HAP-1 (cell line): ENCODE measurements at regions not wholly inside any gene's neighbourhood (a gene's known extent, or its start where the extent isn't known, plus 50 kb on each side); places are given as distances from the start of the nearest gene placed in this dataset.

ENCODE experiments used
- DNase-seq, 2 experiments: peaks; one replicate each; pipeline ENCODE4 v3.0.0-alpha.2; 2016 to 2020; ENCODE audit warnings: low spot score in 2 of 2
- H3K27me3 ChIP-seq: fragments of 250-450 bp; sonication (Bioruptor Pico); 2 replicates; pipeline ENCODE4 v1.5.1; 2020; ENCODE audit warnings: low read depth, mild to moderate bottlenecking, moderate library complexity
- H3K36me3 ChIP-seq: fragments of 250-450 bp; sonication (Bioruptor Pico); replicated peaks from 2 replicates; pipeline ENCODE4 v1.5.1; 2020; ENCODE audit warnings: mild to moderate bottlenecking
- H3K4me1 ChIP-seq: fragments of 250-450 bp; sonication (Bioruptor Pico); 2 replicates; pipeline ENCODE4 v1.5.1; 2020; ENCODE audit warnings: mild to moderate bottlenecking
- H3K4me3 ChIP-seq: fragments of 250-450 bp; sonication (Bioruptor Pico); 2 replicates; pipeline ENCODE4 v1.5.1; 2020; ENCODE audit warnings: mild to moderate bottlenecking, moderate library complexity
- H3K9me3 ChIP-seq: fragments of 250-450 bp; sonication (Bioruptor Pico); 2 replicates; pipeline ENCODE4 v1.5.1; 2020; ENCODE audit warnings: mild to moderate bottlenecking, moderate library complexity
- in situ Hi-C: fragments of 300-500 bp; cut with MboI; formaldehyde crosslinking; loops from 3 replicates; pipeline ENCODE4 v1.14.3; 2020; ENCODE audit warnings: low sequenced_read_pairs, inconsistent platforms, mixed read lengths

- no peak overlapping the region for H3K4me3 ChIP-seq
- no peaks in the 10 kb centered on the region for H3K4me1 ChIP-seq
- DNase-seq = no peak
- no peaks in the 10 kb centered on the region for H3K9me3 ChIP-seq
- in situ Hi-C loops = no loop called here
- H3K27me3 ChIP-seq = no peaks in the 10 kb centered on the region
- no peaks in the 10 kb centered on the region for H3K36me3 ChIP-seq
Measured at GRCh38 chr3:180161770-180162169, 125.0 kb upstream of the PEX5L start.

GRCh38 chr3:180175572-180175971, 138.8 kb upstream of the PEX5L start:
- Histone ChIP-seq H3K36me3 (no peaks in the 10 kb centered on the region), H3K4me3 (no peak overlapping the region), H3K27me3 (no peaks in the 10 kb centered on the region), H3K4me1 (no peaks in the 10 kb centered on the region), H3K9me3 (no peaks in the 10 kb centered on the region)
- in situ Hi-C loops = no loop called here
- no peak for DNase-seq

- Histone ChIP-seq H3K36me3 (no peaks in the 10 kb centered on the region), H3K9me3 (no peaks in the 10 kb centered on the region), H3K4me3 (no peak overlapping the region), H3K27me3 (no peaks in the 10 kb centered on the region), H3K4me1 (no peaks in the 10 kb centered on the region)
- no peak for DNase-seq
- in situ Hi-C loops = no loop called here
Measured at GRCh38 chr3:180176059-180176458, 139.3 kb upstream of the PEX5L start.

- Histone ChIP-seq H3K4me3 (no peak overlapping the region), H3K9me3 (no peaks in the 10 kb centered on the region), H3K4me1 (no peaks in the 10 kb centered on the region), H3K27me3 (no peaks in the 10 kb centered on the region), H3K36me3 (no peaks in the 10 kb centered on the region)
- DNase-seq = no peak
- in situ Hi-C loops = no loop called here
Measured at GRCh38 chr3:180177255-180177654, 140.5 kb upstream of the PEX5L start.

- H3K27me3 ChIP-seq = no peaks in the 10 kb centered on the region
- in situ Hi-C loops = no loop called here
- DNase-seq = no peak
- no peaks in the 10 kb centered on the region for H3K4me1 ChIP-seq
- no peak overlapping the region for H3K4me3 ChIP-seq
- H3K9me3 ChIP-seq = no peaks in the 10 kb centered on the region
- no peaks in the 10 kb centered on the region for H3K36me3 ChIP-seq
Measured at GRCh38 chr3:180179562-180179961, 142.8 kb upstream of the PEX5L start.

- Histone ChIP-seq H3K36me3 (no peaks in the 10 kb centered on the region), H3K4me3 (no peak overlapping the region), H3K4me1 (no peaks in the 10 kb centered on the region), H3K9me3 (no peaks in the 10 kb centered on the region), H3K27me3 (no peaks in the 10 kb centered on the region)
- in situ Hi-C loops = no loop called here
- DNase-seq = no peak
Measured at GRCh38 chr3:180180795-180181194, 144.1 kb upstream of the PEX5L start.

GRCh38 chr3:180181387-180181786, 144.7 kb upstream of the PEX5L start:
- Histone ChIP-seq H3K9me3 (no peaks in the 10 kb centered on the region), H3K27me3 (no peaks in the 10 kb centered on the region), H3K36me3 (no peaks in the 10 kb centered on the region), H3K4me1 (no peaks in the 10 kb centered on the region), H3K4me3 (no peak overlapping the region)
- DNase-seq = no peak
- in situ Hi-C loops = no loop called here

GRCh38 chr3:180183346-180183745, 146.6 kb upstream of the PEX5L start:
- DNase-seq = no peak
- in situ Hi-C loops = no loop called here
- Histone ChIP-seq H3K9me3 (no peaks in the 10 kb centered on the region), H3K4me1 (no peaks in the 10 kb centered on the region), H3K4me3 (no peak overlapping the region), H3K27me3 (no peaks in the 10 kb centered on the region), H3K36me3 (no peaks in the 10 kb centered on the region)

- DNase-seq = no peak
- in situ Hi-C loops = no loop called here
Measured at GRCh38 chr3:180184816-180185215, 148.1 kb upstream of the PEX5L start.

GRCh38 chr3:180185650-180186049, 148.9 kb upstream of the PEX5L start:
- in situ Hi-C loops = no loop called here
- Histone ChIP-seq H3K36me3 (no peaks in the 10 kb centered on the region), H3K27me3 (no peaks in the 10 kb centered on the region), H3K4me1 (no peaks in the 10 kb centered on the region), H3K9me3 (no peaks in the 10 kb centered on the region), H3K4me3 (no peak overlapping the region)
- no peak for DNase-seq

More at GRCh38 chr3:180184816-180185215, 148.1 kb upstream of the PEX5L start:
- no peaks in the 10 kb centered on the region for H3K36me3 ChIP-seq
- no peak overlapping the region for H3K4me3 ChIP-seq
- H3K27me3 ChIP-seq = no peaks in the 10 kb centered on the region
- no peaks in the 10 kb centered on the region for H3K4me1 ChIP-seq
- no peaks in the 10 kb centered on the region for H3K9me3 ChIP-seq

- no peak for DNase-seq
- Histone ChIP-seq H3K9me3 (no peaks in the 10 kb centered on the region), H3K27me3 (no peaks in the 10 kb centered on the region), H3K4me1 (no peaks in the 10 kb centered on the region), H3K36me3 (no peaks in the 10 kb centered on the region), H3K4me3 (no peak overlapping the region)
- in situ Hi-C loops = no loop called here
Measured at GRCh38 chr3:180188512-180189309, 152.0 kb upstream of the PEX5L start.

- in situ Hi-C loops = no loop called here
- DNase-seq = no peak
- H3K27me3 ChIP-seq = no peaks in the 10 kb centered on the region
- H3K4me1 ChIP-seq = no peaks in the 10 kb centered on the region
- no peaks in the 10 kb centered on the region for H3K9me3 ChIP-seq
- H3K4me3 ChIP-seq = no peak overlapping the region
- H3K36me3 ChIP-seq = no peaks in the 10 kb centered on the region
Measured at GRCh38 chr3:180189310-180189648, 152.5 kb upstream of the PEX5L start.

- H3K4me1 ChIP-seq = no peaks in the 10 kb centered on the region
- no peaks in the 10 kb centered on the region for H3K27me3 ChIP-seq
- H3K4me3 ChIP-seq = no peak overlapping the region
- H3K9me3 ChIP-seq = no peaks in the 10 kb centered on the region
- no peaks in the 10 kb centered on the region for H3K36me3 ChIP-seq
- in situ Hi-C loops = no loop called here
- no peak for DNase-seq
Measured at GRCh38 chr3:180196658-180197057, 159.9 kb upstream of the PEX5L start.

GRCh38 chr3:180199417-180199995, 162.8 kb upstream of the PEX5L start:
- in situ Hi-C loops = no loop called here
- no peaks in the 10 kb centered on the region for H3K9me3 ChIP-seq
- no peak for DNase-seq

GRCh38 chr3:180215866-180216265, 179.1 kb upstream of the PEX5L start:
- H3K4me3 ChIP-seq = no peak overlapping the region
- H3K36me3 ChIP-seq = no peaks in the 10 kb centered on the region
- no peaks in the 10 kb centered on the region for H3K27me3 ChIP-seq
- DNase-seq = no peak
- no peaks in the 10 kb centered on the region for H3K9me3 ChIP-seq
- in situ Hi-C loops = no loop called here
- H3K4me1 ChIP-seq = no peaks in the 10 kb centered on the region

More at GRCh38 chr3:180199417-180199995, 162.8 kb upstream of the PEX5L start:
- H3K36me3 ChIP-seq = no peaks in the 10 kb centered on the region
- H3K4me3 ChIP-seq = no peak overlapping the region
- no peaks in the 10 kb centered on the region for H3K4me1 ChIP-seq
- H3K27me3 ChIP-seq = no peaks in the 10 kb centered on the region
